Small intestine (tissue), 7 donors: ENCODE measurements at regions not wholly inside any gene's neighbourhood (a gene's known extent, or its start where the extent isn't known, plus 50 kb on each side); places are given as distances from the start of the nearest gene placed in this dataset.
"Not testable (repeated sequence)": the region's sequence is repeated elsewhere in the genome, so short reads cannot be mapped to it uniquely, and the experiment has no call there.

ENCODE experiments used
- DNase-seq, 2 donors: peaks; one replicate each; pipeline versions ENCODE4 v3.0.0 to v3.0.0-alpha.2; 2013
- FAIRE-seq: peaks from 2 replicates; lab custom pipeline; 2012; peaks lifted over from hg19 to GRCh38; lab: Jason Lieb, UNC
- H3K27ac ChIP-seq, 3 donors: one replicate each; pipeline ENCODE4 v1.5.1; 2013; ENCODE audit warnings: low read length in 2 of 3, mild to moderate bottlenecking in 2 of 3, control low read depth in 1 of 3, inconsistent platforms in 1 of 3, low read depth in 1 of 3, moderate library complexity in 1 of 3
- H3K27me3 ChIP-seq, 3 donors: one replicate each; pipeline ENCODE4 v1.6.1; 2013; ENCODE audit warnings: low read length in 3 of 3, inconsistent platforms in 1 of 3; ENCODE audit not compliant: control insufficient read depth in 3 of 3, insufficient read depth in 3 of 3
- H3K36me3 ChIP-seq, 3 donors: one replicate each; pipeline ENCODE4 v1.6.1; 2013; ENCODE audit warnings: low read length in 3 of 3, inconsistent platforms in 1 of 3, low read depth in 1 of 3, mild to moderate bottlenecking in 1 of 3, moderate library complexity in 1 of 3; ENCODE audit not compliant: control insufficient read depth in 3 of 3, insufficient read depth in 2 of 3
- H3K4me1 ChIP-seq, 3 donors: one replicate each; pipeline ENCODE4 v1.6.1; 2013; ENCODE audit warnings: low read length in 2 of 3, inconsistent platforms in 1 of 3, low read depth in 1 of 3, mild to moderate bottlenecking in 1 of 3, moderate library complexity in 1 of 3; ENCODE audit not compliant: control insufficient read depth in 3 of 3, insufficient read depth in 2 of 3
- H3K4me3 ChIP-seq, 3 donors: one replicate each; pipeline ENCODE4 v1.5.1; 2013; ENCODE audit warnings: low read length in 3 of 3, control low read depth in 1 of 3, inconsistent platforms in 1 of 3, low read depth in 1 of 3, mild to moderate bottlenecking in 1 of 3, moderate library complexity in 1 of 3
- H3K9me3 ChIP-seq, 2 donors: one replicate each; pipeline ENCODE4 v1.6.1; 2013; ENCODE audit warnings: low read depth in 1 of 2, low read length in 1 of 2; ENCODE audit not compliant: control insufficient read depth in 2 of 2, insufficient read depth in 1 of 2
- WGBS, 3 donors: extraction: QIAGEN DNeasy Blood & Tissue Kit; methylation state at CpG; one replicate each; pipeline ENCODE4 v1.1.7; 2013; 5-methylcytosine and 5-hydroxymethylcytosine counted together
- donor health status: healthy with polysubstance abuse.
- donor health status: control.
- donor health status: control.
- donor health status: Bipolar disorder and iron deficiency.
- donor health status: healthy.

- H3K27ac ChIP-seq, FAIRE-seq, H3K36me3 ChIP-seq, H3K4me1 ChIP-seq, H3K27me3 ChIP-seq, H3K4me3 ChIP-seq, DNase-seq: not testable (repeated sequence)
- peaks cover 0 to 18% of the 10 kb centered on the region in 2 donors for H3K9me3 ChIP-seq
- WGBS, 3 donors: 80 to 84% (median 83%) methylated on average over 17 of the region's 17 CpGs
These were observed 199.0 kb downstream of the LIPI start for GRCh38 chr21:14011751-14012150.

- WGBS, 3 donors: 83 to 91% (median 89%) methylated on average over 22 to 24 of the region's 24 CpGs
These were observed 199.6 kb downstream of the LIPI start for GRCh38 chr21:14011149-14011548.

GRCh38 chr21:14010729-14011128, 200.0 kb downstream of the LIPI start:
- 79 to 85% (median 81%) methylated on average over 8 of the region's 8 CpGs for WGBS, 3 donors
- H3K9me3 ChIP-seq: peaks cover 0 to 18% of the 10 kb centered on the region in 2 donors
- FAIRE-seq (no peak), DNase-seq (no peak)
- H3K36me3 ChIP-seq: no peaks in the 10 kb centered on the region
- no peak overlapping the region for H3K27ac ChIP-seq
- no peak overlapping the region for H3K4me3 ChIP-seq
- H3K27me3 ChIP-seq: no peaks in the 10 kb centered on the region
- H3K4me1 ChIP-seq: no peaks in the 10 kb centered on the region

More at GRCh38 chr21:14011149-14011548, 199.6 kb downstream of the LIPI start:
- H3K4me3 ChIP-seq, H3K27ac ChIP-seq, H3K27me3 ChIP-seq, H3K36me3 ChIP-seq, FAIRE-seq, H3K4me1 ChIP-seq, DNase-seq: not testable (repeated sequence)
- H3K9me3 ChIP-seq: peaks cover 0 to 18% of the 10 kb centered on the region in 2 donors

- not testable (repeated sequence) for H3K36me3 ChIP-seq, FAIRE-seq, H3K27ac ChIP-seq, DNase-seq, H3K4me3 ChIP-seq, H3K27me3 ChIP-seq, H3K4me1 ChIP-seq
- 74 to 82% (median 76%) methylated on average over 6 of the region's 6 CpGs for WGBS, 3 donors
- H3K9me3 ChIP-seq: peaks cover 0 to 18% of the 10 kb centered on the region in 2 donors
These were observed 200.8 kb downstream of the LIPI start for GRCh38 chr21:14009990-14010389.

GRCh38 chr21:14009238-14009981, 201.3 kb downstream of the LIPI start:
- FAIRE-seq, H3K27ac ChIP-seq, H3K4me1 ChIP-seq, H3K36me3 ChIP-seq, DNase-seq, H3K27me3 ChIP-seq, H3K4me3 ChIP-seq: not testable (repeated sequence)
- peaks cover 0 to 18% of the 10 kb centered on the region in 2 donors for H3K9me3 ChIP-seq
- WGBS, 3 donors: 86 to 91% (median 89%) methylated on average over 22 of the region's 22 CpGs

GRCh38 chr21:14008436-14008835, 202.3 kb downstream of the LIPI start:
- DNase-seq, H3K36me3 ChIP-seq, H3K4me1 ChIP-seq, H3K27ac ChIP-seq, H3K4me3 ChIP-seq, FAIRE-seq, H3K27me3 ChIP-seq: not testable (repeated sequence)
- WGBS, 3 donors: 79 to 88% (median 88%) methylated on average over 3 to 5 of the region's 5 CpGs
- H3K9me3 ChIP-seq: peaks cover 0 to 15% of the 10 kb centered on the region in 2 donors

GRCh38 chr21:14008006-14008405, 202.7 kb downstream of the LIPI start:
- FAIRE-seq, H3K4me1 ChIP-seq, H3K27ac ChIP-seq, DNase-seq, H3K4me3 ChIP-seq, H3K36me3 ChIP-seq, H3K27me3 ChIP-seq: not testable (repeated sequence)
- H3K9me3 ChIP-seq: peaks cover 0 to 15% of the 10 kb centered on the region in 2 donors
- WGBS, 3 donors: 89 to 90% (median 90%) methylated on average over 15 to 17 of the region's 17 CpGs

- WGBS, 3 donors: 44 to 79% (median 75%) methylated on average over 3 to 6 of the region's 7 CpGs
- FAIRE-seq: not testable (repeated sequence)
These were observed 204.6 kb downstream of the LIPI start for GRCh38 chr21:14006144-14006543.

More at GRCh38 chr21:14006144-14006543, 204.6 kb downstream of the LIPI start:
- not testable (repeated sequence) for H3K27me3 ChIP-seq, H3K27ac ChIP-seq, H3K9me3 ChIP-seq, DNase-seq, H3K4me3 ChIP-seq, H3K36me3 ChIP-seq, H3K4me1 ChIP-seq
